Renal cortical epithelial cell (primary cell): ENCODE measurements at regions not wholly inside any gene's neighbourhood (a gene's known extent, or its start where the extent isn't known, plus 50 kb on each side); places are given as distances from the start of the nearest gene placed in this dataset.
A peak's percentile ranks its signal among the peaks of the same experiment; 100 is the strongest.
"Not testable (repeated sequence)": the region's sequence is repeated elsewhere in the genome, so short reads cannot be mapped to it uniquely, and the experiment has no call there.

Experiments
- DNase-seq: peaks from one replicate; pipeline ENCODE4 v3.0.0-alpha.2; 2011; ENCODE audit warnings: low read depth

DNA sequence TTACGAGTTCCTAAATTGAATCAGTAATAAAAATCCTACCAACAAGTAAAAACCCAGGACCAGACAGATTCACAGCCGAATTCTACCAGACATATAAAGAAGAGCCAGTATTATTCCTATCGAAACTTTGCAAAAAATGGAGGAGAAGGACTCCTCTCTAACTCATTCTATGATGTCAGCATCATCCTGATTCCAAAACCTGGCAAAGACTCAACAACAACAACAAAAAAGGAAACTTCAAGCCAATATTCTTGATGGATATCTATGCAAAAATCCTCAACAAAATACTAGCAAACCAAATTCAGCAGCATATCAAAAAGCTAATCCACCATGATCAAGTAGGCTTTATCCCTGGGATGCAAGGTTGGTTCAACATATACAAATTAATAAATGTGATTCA is 84.6 kb upstream of the ADRB2 start:
- DNase-seq = not testable (repeated sequence)

DNA sequence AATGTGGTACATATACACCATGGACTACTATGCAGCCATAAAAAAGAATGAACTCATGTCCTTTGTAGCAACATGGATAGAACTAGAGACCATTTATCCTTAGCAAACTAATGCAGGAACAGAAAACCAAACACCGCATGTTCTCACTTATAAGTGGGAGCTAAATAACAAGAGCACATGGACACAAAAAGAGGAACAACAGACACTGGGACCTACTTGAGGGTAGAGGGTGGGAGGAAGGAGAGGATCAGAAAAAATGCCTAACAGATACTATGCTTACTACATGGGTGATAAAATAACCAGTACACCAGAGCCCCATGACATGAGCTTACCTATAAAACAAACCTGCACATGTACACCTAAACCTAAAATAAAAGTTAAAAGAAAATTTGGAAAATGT is 82.0 kb upstream of the ADRB2 start:
- DNase-seq = not testable (repeated sequence)

DNA sequence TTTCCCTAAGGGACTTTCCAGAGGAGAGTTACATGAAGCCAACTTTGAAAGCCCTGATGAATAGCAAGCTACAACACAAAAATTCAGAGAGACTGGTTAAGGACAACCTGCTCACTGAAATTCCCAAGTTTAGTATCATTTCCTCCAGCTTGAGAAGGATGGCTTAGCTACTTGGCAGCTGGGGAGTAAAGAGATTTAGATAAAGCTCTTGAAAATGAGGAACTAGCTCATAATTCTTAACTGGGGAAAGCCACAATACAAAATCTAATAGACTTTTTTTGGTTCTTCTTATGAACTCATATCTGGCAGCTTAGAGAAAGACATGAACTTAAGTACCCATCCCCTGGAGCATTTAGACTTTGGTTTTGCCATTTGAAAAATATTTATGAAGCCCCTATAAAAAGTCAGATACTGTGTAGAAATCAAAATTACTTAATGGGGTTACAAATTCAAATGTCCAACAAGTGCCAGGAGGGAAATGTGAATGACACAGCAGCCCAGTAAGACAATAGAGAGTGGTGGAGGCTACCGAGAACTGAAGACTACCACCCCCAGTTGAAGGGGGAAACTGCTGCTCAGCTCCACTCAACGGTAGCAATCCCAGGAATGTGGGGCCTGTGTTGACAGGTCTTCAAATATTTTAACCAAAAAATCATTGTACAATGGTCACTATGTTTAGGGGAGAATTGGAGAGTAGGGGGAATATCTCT is 79.4 kb upstream of the ADRB2 start:
- no peak for DNase-seq

DNA sequence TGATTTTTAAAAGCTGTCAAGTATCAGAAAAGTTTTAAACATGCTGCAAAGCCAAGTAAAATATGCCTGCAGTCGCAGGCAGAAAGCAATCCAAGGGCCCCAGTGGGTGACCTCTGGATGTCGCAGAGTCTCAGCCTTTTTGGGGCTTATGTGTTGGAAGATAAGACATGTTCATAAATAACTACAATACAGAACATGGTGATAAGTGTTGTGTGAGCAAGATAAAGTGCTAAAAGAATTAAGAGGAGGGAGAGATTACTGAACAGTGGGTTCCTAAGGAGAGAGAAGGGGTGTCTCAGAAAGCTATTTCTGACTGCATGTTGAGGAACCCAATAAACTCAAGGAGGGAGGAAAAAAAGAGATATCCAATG is 78.9 kb upstream of the ADRB2 start:
- DNase-seq = no peak

DNA sequence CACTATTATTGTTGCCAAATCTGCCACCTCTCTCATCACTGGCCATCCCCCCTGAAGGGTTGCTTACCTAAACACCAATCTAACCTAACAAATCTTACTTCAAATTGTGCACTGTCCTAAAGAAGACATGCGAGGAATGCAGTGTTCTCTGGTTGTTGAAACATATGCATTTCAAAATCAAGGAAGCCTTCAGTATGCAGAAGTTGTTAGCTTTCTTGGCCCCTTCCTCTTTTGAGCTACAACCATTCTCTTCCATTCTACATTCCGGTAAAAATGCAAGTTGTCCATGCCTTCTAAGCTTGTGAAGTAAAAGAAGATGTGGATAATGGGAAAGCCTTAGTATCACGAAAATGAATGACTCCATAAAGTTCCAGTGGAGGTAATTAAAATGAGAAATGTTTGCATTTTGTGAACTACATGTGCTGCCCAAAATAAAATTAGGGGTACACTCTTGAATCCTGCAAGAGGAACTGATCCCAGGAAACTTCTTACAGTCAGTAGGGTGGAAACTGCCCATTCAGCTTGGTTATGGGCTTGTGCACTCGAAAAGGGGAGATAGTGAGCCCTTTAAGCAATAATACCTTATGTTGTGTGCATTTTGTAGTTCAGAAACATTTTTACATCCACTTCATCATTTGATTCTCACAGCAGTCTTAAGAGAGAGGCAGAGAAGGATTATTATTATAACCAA is 77.6 kb upstream of the ADRB2 start:
- no peak for DNase-seq

DNA sequence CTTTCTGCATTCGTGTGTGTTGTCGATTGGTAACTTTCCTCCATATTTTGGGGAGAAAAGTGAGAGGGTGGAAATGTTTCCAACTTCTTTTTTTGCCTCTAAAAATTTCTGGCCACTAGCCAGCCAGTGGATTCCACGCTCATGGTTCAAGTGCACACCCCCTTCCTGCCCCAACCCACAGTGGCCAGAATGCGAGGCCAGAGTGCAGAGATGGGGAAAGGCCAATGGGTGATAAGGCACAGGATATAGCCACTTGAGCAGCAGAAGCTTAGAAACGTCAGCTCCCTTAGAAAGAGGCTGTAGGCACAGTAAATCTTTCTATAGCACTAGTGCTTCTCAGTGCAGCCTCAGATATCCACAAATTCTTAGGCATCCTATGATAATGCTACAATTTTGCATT is 75.8 kb upstream of the ADRB2 start:
- DNase-seq = no peak

DNA sequence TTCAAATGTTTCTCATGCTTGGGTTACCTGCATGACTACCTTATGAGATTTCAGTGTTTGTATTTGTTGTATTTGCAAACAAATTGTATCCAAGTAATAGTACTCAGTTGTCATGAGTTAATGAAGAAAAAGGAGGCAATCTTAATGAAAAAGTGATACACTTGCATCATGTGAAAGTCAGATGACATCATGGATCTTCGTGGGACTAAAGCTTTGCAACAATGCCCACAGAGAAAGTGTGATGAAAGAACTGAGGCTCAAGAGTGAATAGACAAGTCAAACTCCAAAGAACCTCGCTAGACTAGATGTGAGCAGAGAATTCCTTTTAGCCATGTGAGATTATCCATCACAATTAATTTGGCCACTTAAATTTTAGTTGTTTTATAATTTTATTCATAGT is 75.4 kb upstream of the ADRB2 start:
- no peak for DNase-seq

DNA sequence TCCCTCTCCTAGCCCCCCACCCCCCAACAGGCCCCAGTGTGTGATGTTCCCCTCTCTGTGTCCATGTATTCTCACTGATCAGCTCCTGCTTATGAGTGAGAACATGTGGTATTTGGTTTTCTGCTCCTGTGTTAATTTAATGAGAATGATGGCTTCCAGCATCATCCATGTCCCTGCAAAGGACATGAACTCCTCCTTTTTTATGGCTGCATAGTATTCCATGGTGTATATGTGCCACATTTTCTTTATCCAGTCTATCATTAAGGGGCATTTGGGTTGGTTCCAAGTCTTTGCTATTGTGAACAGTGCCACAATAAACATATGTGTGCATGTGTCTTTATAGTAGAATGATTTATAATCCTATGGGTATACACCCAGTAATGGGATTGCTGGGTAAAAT is 74.0 kb upstream of the ADRB2 start:
- not testable (repeated sequence) for DNase-seq

DNA sequence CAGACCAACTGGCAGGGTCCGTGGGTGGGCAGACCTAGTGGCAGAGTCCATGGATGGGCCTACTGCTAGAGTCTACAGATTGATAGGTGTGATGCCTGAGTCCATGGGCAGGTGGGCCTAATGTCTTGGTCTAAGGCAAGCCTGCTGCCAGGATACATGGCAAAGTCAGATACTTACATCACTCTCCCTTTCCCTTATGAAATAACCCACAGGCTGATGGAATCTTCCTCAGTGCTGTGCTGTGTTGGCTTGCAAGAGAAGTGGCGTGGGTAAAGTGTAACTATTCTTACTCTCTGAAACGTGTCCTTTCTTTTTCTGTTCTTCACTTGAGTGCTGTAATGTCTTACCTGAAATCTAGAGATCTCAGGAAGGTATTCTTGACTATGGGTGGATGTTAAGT is 67.3 kb upstream of the ADRB2 start:
- no peak for DNase-seq

DNA sequence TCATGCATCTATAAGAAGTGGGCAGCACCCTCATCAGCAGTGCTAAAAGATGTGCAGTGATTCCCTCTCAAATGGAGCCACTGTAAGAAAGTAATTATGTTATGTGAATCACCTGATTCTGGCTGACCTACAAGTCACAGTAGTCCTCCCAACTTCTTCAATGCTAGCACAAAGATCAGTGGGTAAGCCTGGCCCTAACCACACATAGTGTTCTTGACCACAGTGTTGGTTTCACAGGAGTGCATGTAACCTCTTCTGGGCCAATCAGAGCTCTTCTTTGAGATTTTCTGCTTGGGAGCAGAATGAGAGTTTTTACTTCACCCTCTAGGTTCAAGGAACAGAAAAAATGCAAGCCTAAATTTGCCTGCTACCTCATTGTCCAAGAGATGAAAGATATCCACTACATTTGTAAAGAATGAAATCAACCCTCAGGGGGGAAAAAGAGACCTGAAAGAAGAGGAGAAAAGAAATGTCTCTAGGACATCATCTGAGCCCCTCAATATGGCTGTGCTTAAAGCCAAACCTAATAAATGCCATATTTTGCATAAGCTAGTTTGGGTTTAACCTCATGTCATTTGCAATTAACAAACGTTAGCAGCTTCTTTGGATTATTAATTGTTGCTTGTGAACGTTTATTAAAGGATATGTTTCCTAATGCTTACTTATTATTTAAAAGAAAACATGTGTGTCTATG is 65.3 kb upstream of the ADRB2 start:
- peak; percentile 72 for DNase-seq

DNA sequence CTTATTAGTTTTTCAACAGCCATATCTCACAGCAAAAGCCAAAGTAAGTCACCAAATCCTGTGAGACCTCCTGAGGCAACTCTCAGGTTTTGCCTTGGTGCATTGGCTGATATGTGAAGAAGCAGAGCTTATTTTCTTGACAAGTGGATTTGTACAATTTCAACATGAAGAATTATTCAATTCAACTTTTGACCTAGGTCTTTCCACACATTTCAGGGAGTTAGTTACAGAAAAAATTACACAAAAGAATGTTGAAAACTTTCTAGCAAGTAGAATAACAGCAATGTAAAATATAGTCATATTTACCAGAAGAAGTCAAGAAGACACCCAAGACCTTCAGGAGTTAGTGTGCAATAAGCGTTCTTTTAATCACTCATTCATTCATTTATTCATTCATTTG is 62.4 kb upstream of the ADRB2 start:
- no peak for DNase-seq

DNA sequence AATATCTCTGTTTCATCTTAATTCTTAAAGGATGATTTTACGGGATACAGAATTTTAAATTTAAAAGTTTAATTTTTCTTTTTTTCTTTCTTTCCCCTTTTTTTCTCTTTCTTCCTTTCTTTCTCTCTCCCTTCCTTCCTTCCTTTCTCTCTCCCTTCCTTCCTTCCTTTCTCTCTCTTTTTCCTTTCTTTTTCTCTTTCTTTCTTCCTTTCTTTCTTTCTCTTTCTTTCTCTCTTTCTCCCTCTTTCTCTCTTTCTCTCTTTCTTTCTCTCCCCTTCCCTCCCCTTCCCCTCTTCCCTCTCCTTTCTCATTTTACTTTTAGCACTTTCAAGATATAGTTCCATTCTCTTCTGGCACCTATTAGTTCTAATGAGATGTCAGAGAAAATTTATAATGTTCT is 61.4 kb upstream of the ADRB2 start:
- no peak for DNase-seq

DNA sequence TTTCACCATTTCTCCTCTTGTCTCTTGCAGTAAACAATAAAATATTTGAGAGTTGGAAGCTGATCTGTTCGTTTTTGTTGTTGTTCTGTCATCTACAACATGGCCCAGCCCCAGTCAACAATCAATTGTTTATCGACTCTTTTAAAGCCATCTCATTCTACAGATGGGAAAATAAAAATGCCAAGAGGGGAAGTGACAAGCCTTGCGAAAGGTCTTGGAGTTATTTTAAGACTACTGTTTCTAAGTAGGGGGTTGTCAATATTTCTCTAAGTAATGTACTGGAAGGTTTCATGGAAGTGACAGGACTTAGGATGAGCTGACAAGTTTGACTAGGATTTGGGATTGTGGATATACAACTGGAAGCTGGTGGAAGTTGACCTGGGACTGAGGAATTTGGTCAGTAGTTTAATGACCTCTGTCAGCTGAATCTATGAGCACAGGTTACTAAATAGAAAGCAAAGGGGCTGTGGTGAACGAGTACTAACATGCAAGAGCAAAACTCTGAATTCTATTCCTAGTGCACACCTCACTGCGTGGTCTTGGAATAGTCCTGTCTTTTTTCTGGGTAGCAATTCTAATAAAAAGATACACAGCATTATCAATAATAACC is 57.5 kb upstream of the ADRB2 start:
- no peak for DNase-seq

DNA sequence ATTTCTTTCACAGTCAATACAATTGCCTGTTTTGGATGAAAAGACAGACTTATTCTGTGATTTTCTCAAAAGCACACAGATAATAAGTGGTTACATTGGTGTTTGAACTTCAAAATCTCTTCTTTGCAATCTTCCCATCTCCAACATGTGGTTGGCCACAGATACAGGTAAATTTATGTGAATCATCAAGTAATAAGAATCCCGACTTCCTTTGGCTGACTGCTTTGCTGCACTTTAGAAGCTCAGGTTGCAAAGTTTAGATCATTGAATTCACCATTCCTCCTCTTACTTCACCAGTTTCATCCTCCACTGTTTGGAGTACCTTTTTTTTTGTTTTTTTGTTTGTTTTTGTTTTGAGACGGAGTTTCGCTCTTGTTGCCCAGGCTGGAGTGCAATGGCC is 56.5 kb upstream of the ADRB2 start:
- no peak for DNase-seq

DNA sequence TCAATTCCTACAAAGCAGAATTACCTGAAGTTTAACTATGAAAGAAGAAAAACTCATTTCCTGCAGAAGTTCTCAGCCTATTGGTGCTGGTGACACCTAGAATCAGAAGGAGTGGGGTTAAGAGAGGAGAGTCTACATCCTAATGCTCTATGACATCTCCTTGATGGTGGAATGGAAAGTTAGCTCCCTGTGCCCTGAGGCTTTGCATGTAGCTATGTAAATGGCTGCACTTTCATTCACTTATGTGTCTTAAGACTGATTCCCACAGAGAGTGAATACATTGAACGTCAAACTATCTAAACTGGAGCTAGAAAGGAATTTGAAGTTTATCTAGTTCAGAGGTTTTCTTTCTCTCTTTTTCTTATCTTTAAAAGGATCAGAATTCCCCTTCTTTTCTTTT is 52.1 kb upstream of the ADRB2 start:
- DNase-seq = no peak

DNA sequence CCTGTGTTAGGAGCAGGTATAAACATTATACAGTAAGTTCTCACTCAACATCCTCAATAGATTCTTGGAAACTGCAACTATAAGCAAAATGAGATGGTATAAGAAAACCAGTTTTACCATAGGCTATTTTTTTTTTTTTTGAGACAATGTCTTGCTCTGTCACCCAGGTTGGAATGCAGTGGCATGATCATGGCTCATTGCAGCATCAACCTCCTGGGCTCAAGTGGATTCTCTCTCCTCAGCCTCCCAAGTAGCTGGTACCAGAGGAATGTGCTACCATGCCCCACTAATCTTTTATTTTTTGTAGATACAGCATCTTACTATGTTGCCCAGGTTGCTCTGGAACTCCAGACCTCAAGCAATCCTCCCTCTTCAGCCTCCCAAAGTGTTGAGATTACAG is 50.1 kb upstream of the ADRB2 start:
- no peak for DNase-seq
